ENCODE measurements at regions not wholly inside any gene's neighbourhood (a gene's known extent, or its start where the extent isn't known, plus 50 kb on each side); places are given as distances from the start of the nearest gene placed in this dataset.

GRCh38 chr5:158463938-158464337 lies 605.0 kb upstream of the CLINT1 start (continued):
- no peak for TF ChIP-seq ZNF142 (CRISPR knock-in tag; IDR thresholded peaks at IDR 0.05)
- no peak for TF ChIP-seq DBP (CRISPR knock-in tag; IDR thresholded peaks at IDR 0.05; ENCODE audit: not compliant biosample characterization)
- no peak for TF ChIP-seq ZNF562 (CRISPR knock-in tag; IDR thresholded peaks at IDR 0.05; ENCODE audit: borderline replicate concordance)
- no peak for TF ChIP-seq HNRNPK (IDR thresholded peaks at IDR 0.05; ENCODE audit: low read depth, low read length, poor library complexity, severe bottlenecking)
- no peak for TF ChIP-seq ZNF34 (CRISPR knock-in tag; IDR thresholded peaks at IDR 0.05; ENCODE audit: borderline replicate concordance)
- no peak for TF ChIP-seq ZNF609 (CRISPR knock-in tag; IDR thresholded peaks at IDR 0.05; ENCODE audit: borderline replicate concordance)
- TF ChIP-seq CBX2 (IDR thresholded peaks at IDR 0.05; ENCODE audit: low read depth, low read length): no peak
- no peak for TF ChIP-seq CBX2 (CRISPR knock-in tag; IDR thresholded peaks at IDR 0.05; ENCODE audit: low read depth)
- TF ChIP-seq ZNF564 (CRISPR knock-in tag; IDR thresholded peaks at IDR 0.05): no peak
- TF ChIP-seq HNRNPL (IDR thresholded peaks at IDR 0.05; ENCODE audit: low read depth, low read length): no peak
- no peak for TF ChIP-seq PHF20 (CRISPR knock-in tag; IDR thresholded peaks at IDR 0.05)
- TF ChIP-seq PREB (CRISPR knock-in tag; IDR thresholded peaks at IDR 0.05): no peak
- TF ChIP-seq ZNF605 (CRISPR knock-in tag; IDR thresholded peaks at IDR 0.05): no peak
- no peak for TF ChIP-seq THAP8 (CRISPR knock-in tag; IDR thresholded peaks at IDR 0.05; ENCODE audit: borderline replicate concordance)
- TF ChIP-seq ZBTB14 (CRISPR knock-in tag; IDR thresholded peaks at IDR 0.05): no peak
- no peak for TF ChIP-seq AKAP8 (CRISPR knock-in tag; IDR thresholded peaks at IDR 0.05)
